ENCODE measurements at regions not wholly inside any gene's neighbourhood (a gene's known extent, or its start where the extent isn't known, plus 50 kb on each side); places are given as distances from the start of the nearest gene placed in this dataset.

DNA sequence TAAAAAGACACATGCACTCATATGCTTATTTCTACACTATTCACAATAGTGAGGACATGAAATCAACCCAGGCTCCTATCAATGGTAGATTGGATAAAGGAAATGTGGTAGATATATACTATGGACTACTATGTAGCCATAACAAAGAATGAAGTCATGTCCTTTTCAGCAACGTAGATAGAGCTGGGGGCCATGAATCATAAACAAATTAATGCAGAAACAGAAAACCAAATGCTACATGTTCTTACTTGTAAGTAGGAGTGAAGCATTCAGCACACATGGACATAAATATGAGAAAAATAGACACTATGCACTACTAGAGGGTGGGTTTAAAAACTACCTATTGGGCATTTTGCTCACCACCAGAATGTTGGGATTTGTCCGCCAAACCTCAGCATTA lies 278.0 kb upstream of the MIS18BP1 start:
- TF ChIP-seq, protein P1, sequence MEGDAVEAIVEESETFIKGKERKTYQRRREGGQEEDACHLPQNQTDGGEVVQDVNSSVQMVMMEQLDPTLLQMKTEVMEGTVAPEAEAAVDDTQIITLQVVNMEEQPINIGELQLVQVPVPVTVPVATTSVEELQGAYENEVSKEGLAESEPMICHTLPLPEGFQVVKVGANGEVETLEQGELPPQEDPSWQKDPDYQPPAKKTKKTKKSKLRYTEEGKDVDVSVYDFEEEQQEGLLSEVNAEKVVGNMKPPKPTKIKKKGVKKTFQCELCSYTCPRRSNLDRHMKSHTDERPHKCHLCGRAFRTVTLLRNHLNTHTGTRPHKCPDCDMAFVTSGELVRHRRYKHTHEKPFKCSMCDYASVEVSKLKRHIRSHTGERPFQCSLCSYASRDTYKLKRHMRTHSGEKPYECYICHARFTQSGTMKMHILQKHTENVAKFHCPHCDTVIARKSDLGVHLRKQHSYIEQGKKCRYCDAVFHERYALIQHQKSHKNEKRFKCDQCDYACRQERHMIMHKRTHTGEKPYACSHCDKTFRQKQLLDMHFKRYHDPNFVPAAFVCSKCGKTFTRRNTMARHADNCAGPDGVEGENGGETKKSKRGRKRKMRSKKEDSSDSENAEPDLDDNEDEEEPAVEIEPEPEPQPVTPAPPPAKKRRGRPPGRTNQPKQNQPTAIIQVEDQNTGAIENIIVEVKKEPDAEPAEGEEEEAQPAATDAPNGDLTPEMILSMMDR (IDR thresholded peaks at IDR 0.05; ENCODE audit: low read depth, low read length), result no peak
- no peak for TF ChIP-seq EZH2phosphoT487 (IDR thresholded peaks at IDR 0.05; ENCODE audit: low read depth)
- Histone ChIP-seq H3K4me1 (ENCODE audit: low read length) (peaks cover 4% of the 10 kb centered on the region; the same call in 1 of the 2 replicates), H3K4me2 (ENCODE audit: low read length) (no peak overlapping the region), H3K9me3 (ENCODE audit: insufficient read depth, low read length) (no peaks in the 10 kb centered on the region), H4K20me1 (ENCODE audit: insufficient read depth, low read length) (no peaks in the 10 kb centered on the region), H3K36me3 (replicated peaks; ENCODE audit: low read depth, low read length) (no peaks in the 10 kb centered on the region), H3K27me3 (ENCODE audit: low read depth, low read length) (no peaks in the 10 kb centered on the region), H3K27ac (ENCODE audit: low read length) (no peak overlapping the region), H3K9ac (ENCODE audit: low read length) (no peak overlapping the region), H2AFZ (ENCODE audit: low read depth, low read length) (no peak overlapping the region), H3K79me2 (ENCODE audit: low read length) (no peaks in the 10 kb centered on the region), H3K4me3 (ENCODE audit: low read length) (no peak overlapping the region)

DNA sequence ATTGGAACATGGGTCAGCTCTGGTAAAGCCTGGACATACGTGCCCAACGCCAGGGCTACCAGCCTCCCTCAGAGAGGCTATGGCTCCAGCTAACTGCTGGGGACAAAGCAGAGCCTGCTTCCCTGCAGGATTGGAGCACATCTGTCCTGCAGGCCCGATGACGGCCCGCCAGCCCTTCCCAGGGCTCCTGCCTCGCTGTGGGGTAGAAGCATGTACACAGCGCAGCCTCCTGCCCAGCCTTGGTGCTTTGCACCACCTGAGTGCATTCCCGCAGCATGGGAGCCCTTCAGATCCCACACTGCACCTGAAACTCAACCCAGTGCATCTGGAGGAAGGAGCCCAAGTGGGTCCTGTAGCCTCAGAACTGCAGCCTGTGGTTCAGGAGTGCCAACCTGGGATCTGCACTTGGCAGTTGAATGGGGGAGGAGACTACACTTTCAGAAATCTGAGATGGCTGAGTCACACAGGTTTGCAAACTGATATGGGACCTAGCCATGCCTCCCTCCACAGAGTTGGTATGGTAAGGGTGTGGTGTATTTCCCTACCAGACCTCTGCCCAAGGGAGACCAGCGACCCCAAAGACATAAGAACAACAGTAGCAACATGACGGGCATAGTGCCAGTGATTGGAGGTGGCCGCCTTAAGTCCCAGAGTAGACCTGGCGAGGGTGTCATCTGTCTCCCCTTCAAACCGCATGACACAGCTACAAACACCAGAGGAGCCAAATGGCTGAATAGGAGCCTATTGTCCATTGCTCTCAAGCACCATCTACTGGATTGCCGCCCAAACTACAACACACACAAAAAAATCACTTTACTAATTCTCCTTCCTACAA lies 273.9 kb upstream of the MIS18BP1 start:
- H3K9ac ChIP-seq (ENCODE audit: low read length), result no peak overlapping the region
- peak overlapping the region; percentile 88 for H2AFZ ChIP-seq (ENCODE audit: low read depth, low read length)
- no peaks in the 10 kb centered on the region for H3K79me2 ChIP-seq (ENCODE audit: low read length)
- H3K4me1 ChIP-seq (ENCODE audit: low read length), result peaks cover 4% of the 10 kb centered on the region; the same call in 1 of the 2 replicates
- peak overlapping the region; percentile 61 for H3K4me2 ChIP-seq (ENCODE audit: low read length)
- no peaks in the 10 kb centered on the region for H3K27me3 ChIP-seq (ENCODE audit: low read depth, low read length)
- no peaks in the 10 kb centered on the region for H4K20me1 ChIP-seq (ENCODE audit: insufficient read depth, low read length)
- H3K9me3 ChIP-seq (ENCODE audit: insufficient read depth, low read length), result no peaks in the 10 kb centered on the region
- H3K27ac ChIP-seq (ENCODE audit: low read length), result no peak overlapping the region
- no peaks in the 10 kb centered on the region for H3K36me3 ChIP-seq (replicated peaks; ENCODE audit: low read depth, low read length)
- no peak for TF ChIP-seq EZH2phosphoT487 (IDR thresholded peaks at IDR 0.05; ENCODE audit: low read depth)
- TF ChIP-seq, protein P1 (IDR thresholded peaks at IDR 0.05; ENCODE audit: low read depth, low read length), result peak; percentile 72
- H3K4me3 ChIP-seq (ENCODE audit: low read length), result no peak overlapping the region

DNA sequence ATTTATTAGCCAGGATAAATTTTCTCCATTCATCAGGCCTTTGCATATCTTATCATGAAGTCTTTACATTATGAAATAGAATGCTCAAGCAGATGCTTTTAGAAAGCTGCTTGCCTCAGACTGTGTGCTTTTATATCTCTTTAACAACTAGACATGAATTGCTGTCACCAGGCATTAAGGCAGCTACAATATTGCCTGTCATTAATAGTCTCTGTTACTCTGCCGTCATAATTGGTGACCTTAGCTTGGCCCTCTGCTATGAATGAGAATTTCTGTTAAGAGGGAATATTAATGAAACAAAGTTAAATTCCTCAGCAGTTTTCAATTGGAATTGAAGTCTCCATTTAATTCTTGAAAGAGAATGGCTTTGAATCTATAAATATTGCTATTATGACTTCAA lies 266.8 kb upstream of the MIS18BP1 start:
- no peak overlapping the region for H3K27ac ChIP-seq (ENCODE audit: low read length)
- H3K4me3 ChIP-seq (ENCODE audit: low read length), result no peak overlapping the region
- no peak overlapping the region for H3K4me2 ChIP-seq (ENCODE audit: low read length)

DNA sequence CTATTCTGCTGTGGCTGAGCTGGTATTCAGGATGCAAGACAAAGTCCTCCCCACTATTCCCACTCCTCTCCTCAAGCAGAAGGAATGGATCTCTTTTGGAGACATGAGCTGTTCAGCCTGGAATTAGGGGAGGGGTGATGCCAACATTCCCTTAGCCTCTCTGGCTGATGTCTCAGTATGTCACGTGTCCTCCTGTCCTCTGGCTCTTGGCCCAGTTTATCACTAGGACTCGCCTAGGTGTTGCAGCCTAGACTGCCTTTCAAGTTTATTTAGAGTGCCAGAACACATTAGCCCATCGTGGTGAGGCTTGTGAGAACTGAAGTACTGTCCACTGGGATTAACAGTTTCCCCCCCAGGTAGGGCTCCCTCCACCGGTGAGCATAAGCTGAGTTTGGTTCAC lies 239.9 kb upstream of the MIS18BP1 start:
- H3K27me3 ChIP-seq (ENCODE audit: low read depth, low read length), result no peaks in the 10 kb centered on the region
- H3K79me2 ChIP-seq (ENCODE audit: low read length), result no peaks in the 10 kb centered on the region
- H3K4me3 ChIP-seq (ENCODE audit: low read length), result no peak overlapping the region
- H3K36me3 ChIP-seq (replicated peaks; ENCODE audit: low read depth, low read length), result no peaks in the 10 kb centered on the region
- no peaks in the 10 kb centered on the region for H4K20me1 ChIP-seq (ENCODE audit: insufficient read depth, low read length)
- H3K9ac ChIP-seq (ENCODE audit: low read length), result no peak overlapping the region
- no peak overlapping the region for H2AFZ ChIP-seq (ENCODE audit: low read depth, low read length)
- no peak overlapping the region for H3K27ac ChIP-seq (ENCODE audit: low read length)
- H3K9me3 ChIP-seq (ENCODE audit: insufficient read depth, low read length), result no peaks in the 10 kb centered on the region
- TF ChIP-seq, protein P1 (IDR thresholded peaks at IDR 0.05; ENCODE audit: low read depth, low read length), result no peak
- TF ChIP-seq EZH2phosphoT487 (IDR thresholded peaks at IDR 0.05; ENCODE audit: low read depth), result no peak
- H3K4me2 ChIP-seq (ENCODE audit: low read length), result no peak overlapping the region
- no peaks in the 10 kb centered on the region for H3K4me1 ChIP-seq (ENCODE audit: low read length)

More for the DNA sequence above, 266.8 kb upstream of the MIS18BP1 start:
- Histone ChIP-seq H4K20me1 (ENCODE audit: insufficient read depth, low read length) (no peaks in the 10 kb centered on the region), H3K4me1 (ENCODE audit: low read length) (no peaks in the 10 kb centered on the region), H3K9ac (ENCODE audit: low read length) (no peak overlapping the region), H3K79me2 (ENCODE audit: low read length) (no peaks in the 10 kb centered on the region), H3K36me3 (replicated peaks; ENCODE audit: low read depth, low read length) (no peaks in the 10 kb centered on the region), H3K9me3 (ENCODE audit: insufficient read depth, low read length) (no peaks in the 10 kb centered on the region), H2AFZ (ENCODE audit: low read depth, low read length) (no peak overlapping the region), H3K27me3 (ENCODE audit: low read depth, low read length) (no peaks in the 10 kb centered on the region)
- no peak for TF ChIP-seq EZH2phosphoT487 (IDR thresholded peaks at IDR 0.05; ENCODE audit: low read depth)
- TF ChIP-seq, protein P1 (IDR thresholded peaks at IDR 0.05; ENCODE audit: low read depth, low read length), result no peak

All from OCI-LY3 (cell line).